HepG2 (cell line): ENCODE measurements at regions not wholly inside any gene's neighbourhood (a gene's known extent, or its start where the extent isn't known, plus 50 kb on each side); places are given as distances from the start of the nearest gene placed in this dataset.

ENCODE experiments used
- AHR ChIP-seq: IDR thresholded peaks from 2 replicates; pipeline ENCODE4 v1.6.1; 2018; ENCODE audit warnings: missing genetic modification reagents, missing compliant biosample characterization
- CEBPZ ChIP-seq: IDR thresholded peaks from 2 replicates; pipeline ENCODE4 v1.6.1; 2012; ENCODE audit warnings: low read length, improper control_type of control experiment
- EED ChIP-seq: sonication (generic); formaldehyde crosslinking; IDR thresholded peaks from 2 replicates; pipeline ENCODE4 v1.5.0; 2020; ENCODE audit warnings: mild to moderate bottlenecking, missing genetic modification reagents
- ELF3 ChIP-seq: IDR thresholded peaks from 2 replicates; pipeline ENCODE4 v1.6.1; 2016; ENCODE audit warnings: missing genetic modification reagents, missing compliant biosample characterization
- IRX3 ChIP-seq: sonication (generic); formaldehyde crosslinking; IDR thresholded peaks from 2 replicates; pipeline ENCODE4 v1.8.1; 2023; ENCODE audit warnings: mild to moderate bottlenecking, low read depth, missing genetic modification reagents, borderline replicate concordance
- LCORL ChIP-seq, 2 experiments: fragments of 450-650 bp in 1 of 2; sonication (generic) in 1 of 2; formaldehyde crosslinking in 1 of 2; IDR thresholded peaks; 2 replicates each; pipeline versions ENCODE4 v1.5.0 to v1.6.1; 2017 to 2020; ENCODE audit warnings: antibody characterized with exemption in 1 of 2, missing genetic modification reagents in 1 of 2
- MATR3 ChIP-seq: sonication (generic); formaldehyde crosslinking; IDR thresholded peaks from 2 replicates; pipeline ENCODE4 v1.4.0; 2020; ENCODE audit warnings: missing genetic modification reagents
- POLR2AphosphoS2 ChIP-seq: IDR thresholded peaks from 2 replicates; pipeline ENCODE4 v1.6.1; 2011; ENCODE audit warnings: low read depth, low read length, improper control_type of control experiment
- RERE ChIP-seq: IDR thresholded peaks from 2 replicates; pipeline ENCODE4 v1.6.1; 2016; ENCODE audit warnings: low read depth, missing genetic modification reagents, missing compliant biosample characterization
- RXRB ChIP-seq: IDR thresholded peaks from 2 replicates; pipeline ENCODE4 v1.6.1; 2016; ENCODE audit warnings: borderline replicate concordance, missing genetic modification reagents, missing compliant biosample characterization
- SALL1 ChIP-seq: sonication (generic); formaldehyde crosslinking; IDR thresholded peaks from 2 replicates; pipeline ENCODE4 v1.8.0; 2022; ENCODE audit warnings: mild to moderate bottlenecking, missing genetic modification reagents
- SNAPC2 ChIP-seq: sonication (generic); formaldehyde crosslinking; IDR thresholded peaks from 2 replicates; pipeline ENCODE4 v1.8.1; 2022; ENCODE audit warnings: mild to moderate bottlenecking, missing genetic modification reagents
- ZBTB38 ChIP-seq: sonication (generic); formaldehyde crosslinking; IDR thresholded peaks from 2 replicates; pipeline ENCODE4 v1.5.1; 2020; ENCODE audit warnings: mild to moderate bottlenecking, missing genetic modification reagents
- ZNF280B ChIP-seq: sonication (generic); formaldehyde crosslinking; IDR thresholded peaks from 2 replicates; pipeline ENCODE4 v1.5.0; 2020; ENCODE audit warnings: missing genetic modification reagents, mild to moderate bottlenecking, borderline replicate concordance
- ZNF879 ChIP-seq: sonication (generic); formaldehyde crosslinking; IDR thresholded peaks from 2 replicates; pipeline ENCODE4 v1.8.1; 2023; ENCODE audit warnings: missing genetic modification reagents

GRCh38 chr1:4265836-4266235 is 365.8 kb upstream of the C1orf174 start (continued):
- TF ChIP-seq CEBPZ: no peak
- no peak for TF ChIP-seq SNAPC2 (CRISPR knock-in tag)
- no peak for TF ChIP-seq POLR2AphosphoS2
- no peak for TF ChIP-seq ZBTB38
- TF ChIP-seq EED (CRISPR knock-in tag): no peak
- TF ChIP-seq ZNF879: no peak
- TF ChIP-seq ZNF280B (CRISPR knock-in tag): no peak
- TF ChIP-seq IRX3 (CRISPR knock-in tag): no peak
- no peak for TF ChIP-seq MATR3 (CRISPR knock-in tag)
- TF ChIP-seq RERE (CRISPR knock-in tag): no peak
- TF ChIP-seq AHR: no peak
- peak; percentile 56; the same call in 1 of the 2 replicates for TF ChIP-seq ELF3 (CRISPR knock-in tag)
- no peak for TF ChIP-seq LCORL (IDR thresholded peaks at IDR 0.05)
- TF ChIP-seq LCORL (CRISPR knock-in tag; IDR thresholded peaks at IDR 0.05): no peak
- TF ChIP-seq RXRB (CRISPR knock-in tag): peak; percentile 97
- peak; percentile 52; the same call in 1 of the 2 replicates for TF ChIP-seq SALL1 (CRISPR knock-in tag)
